Fibroblast of lung (primary cell): ENCODE measurements at regions not wholly inside any gene's neighbourhood (a gene's known extent, or its start where the extent isn't known, plus 50 kb on each side); places are given as distances from the start of the nearest gene placed in this dataset.

Experiments
- DNase-seq, 2 donors: peaks; one replicate each; pipeline versions ENCODE4 v3.0.0 to v3.0.0-alpha.2; 2010; ENCODE audit warnings: low read depth in 2 of 2
- H2AFZ ChIP-seq: 2 replicates; pipeline ENCODE4 v1.5.1; 2012; ENCODE audit warnings: low read length, control low read depth, inconsistent platforms
- H3K27ac ChIP-seq: 2 replicates; pipeline ENCODE4 v1.5.1; 2011; ENCODE audit warnings: low read length, control low read depth; ENCODE audit not compliant: insufficient read depth
- H3K27me3 ChIP-seq: 2 replicates; pipeline ENCODE4 v1.5.1; 2011; ENCODE audit warnings: mild to moderate bottlenecking, low read length; ENCODE audit not compliant: control insufficient read depth, insufficient read depth
- H3K36me3 ChIP-seq: 2 replicates; pipeline ENCODE4 v1.5.1; 2011; ENCODE audit warnings: low read length; ENCODE audit not compliant: control insufficient read depth, insufficient read depth
- H3K4me1 ChIP-seq: 2 replicates; pipeline ENCODE4 v1.5.1; 2011; ENCODE audit warnings: low read length; ENCODE audit not compliant: control insufficient read depth, insufficient read depth; ENCODE audit errors: extremely low read depth
- H3K4me2 ChIP-seq: 2 replicates; pipeline ENCODE4 v1.5.1; 2011; ENCODE audit warnings: low read length, control low read depth; ENCODE audit not compliant: insufficient read depth; ENCODE audit errors: extremely low read depth
- H3K4me3 ChIP-seq, 4 experiments: fragments of 200-600 bp in 1 of 4; sonication (generic) in 1 of 4; replicated peaks in 1 of 4; 2 replicates each; pipeline ENCODE4 v1.5.1; 2011 to 2016; ENCODE audit warnings: low read length in 4 of 4, low read depth in 3 of 4, mild to moderate bottlenecking in 3 of 4, control low read depth in 2 of 4, inconsistent platforms in 1 of 4, mixed read lengths in 1 of 4; ENCODE audit not compliant: insufficient read depth in 1 of 4; ENCODE audit errors: control extremely low read depth in 1 of 4
- H3K79me2 ChIP-seq: 2 replicates; pipeline ENCODE4 v1.5.1; 2012; ENCODE audit warnings: mild to moderate bottlenecking, low read length, inconsistent platforms; ENCODE audit not compliant: control insufficient read depth, insufficient read depth
- H3K9ac ChIP-seq: 2 replicates; pipeline ENCODE4 v1.5.1; 2011; ENCODE audit warnings: mild to moderate bottlenecking, low read length, control low read depth; ENCODE audit not compliant: insufficient read depth
- H3K9me3 ChIP-seq: 2 replicates; pipeline ENCODE4 v1.5.1; 2012; ENCODE audit warnings: low read depth, low read length; ENCODE audit not compliant: control insufficient read depth, insufficient read depth
- H4K20me1 ChIP-seq: 2 replicates; pipeline ENCODE4 v1.5.1; 2011; ENCODE audit warnings: low read length; ENCODE audit not compliant: control insufficient read depth, insufficient read depth; ENCODE audit errors: extremely low read depth
- EZH2 ChIP-seq: IDR thresholded peaks from 2 replicates; pipeline ENCODE4 v1.5.1; 2012; ENCODE audit warnings: low read length, control low read depth, mild to moderate bottlenecking; ENCODE audit errors: missing control alignments
- TF ChIP-seq, protein P1 (sequence below), 2 donors: IDR thresholded peaks in 1 of 2; conservative IDR thresholded peaks in 1 of 2; 1 replicate in 1 of 2; 2 replicates in 1 of 2; pipeline ENCODE4 v1.5.1; 2011 to 2012; ENCODE audit warnings: low read length in 2 of 2, control low read depth in 1 of 2, inconsistent platforms in 1 of 2, low read depth in 1 of 2, mild to moderate bottlenecking in 1 of 2

GRCh38 chr18:24924066-24924716, 427.8 kb downstream of the ZNF521 start:
- Histone ChIP-seq H3K36me3 (no peaks in the 10 kb centered on the region), H2AFZ (no peak overlapping the region), H3K9me3 (no peaks in the 10 kb centered on the region), H3K79me2 (no peaks in the 10 kb centered on the region), H4K20me1 (no peaks in the 10 kb centered on the region), H3K4me3 (no peak overlapping the region), H3K27me3 (no peaks in the 10 kb centered on the region), H3K4me2 (no peak overlapping the region), H3K9ac (no peak overlapping the region), H3K27ac (no peak overlapping the region), H3K4me1 (no peaks in the 10 kb centered on the region)
- no peak for DNase-seq
- TF ChIP-seq EZH2 = no peak
- TF ChIP-seq, protein P1, sequence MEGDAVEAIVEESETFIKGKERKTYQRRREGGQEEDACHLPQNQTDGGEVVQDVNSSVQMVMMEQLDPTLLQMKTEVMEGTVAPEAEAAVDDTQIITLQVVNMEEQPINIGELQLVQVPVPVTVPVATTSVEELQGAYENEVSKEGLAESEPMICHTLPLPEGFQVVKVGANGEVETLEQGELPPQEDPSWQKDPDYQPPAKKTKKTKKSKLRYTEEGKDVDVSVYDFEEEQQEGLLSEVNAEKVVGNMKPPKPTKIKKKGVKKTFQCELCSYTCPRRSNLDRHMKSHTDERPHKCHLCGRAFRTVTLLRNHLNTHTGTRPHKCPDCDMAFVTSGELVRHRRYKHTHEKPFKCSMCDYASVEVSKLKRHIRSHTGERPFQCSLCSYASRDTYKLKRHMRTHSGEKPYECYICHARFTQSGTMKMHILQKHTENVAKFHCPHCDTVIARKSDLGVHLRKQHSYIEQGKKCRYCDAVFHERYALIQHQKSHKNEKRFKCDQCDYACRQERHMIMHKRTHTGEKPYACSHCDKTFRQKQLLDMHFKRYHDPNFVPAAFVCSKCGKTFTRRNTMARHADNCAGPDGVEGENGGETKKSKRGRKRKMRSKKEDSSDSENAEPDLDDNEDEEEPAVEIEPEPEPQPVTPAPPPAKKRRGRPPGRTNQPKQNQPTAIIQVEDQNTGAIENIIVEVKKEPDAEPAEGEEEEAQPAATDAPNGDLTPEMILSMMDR (conservative IDR thresholded peaks at IDR 0.05 in 1 of 2, IDR thresholded peaks at IDR 0.05 in 1 of 2; ENCODE audit: low read depth in 1 of 2, low read length in 2 of 2) = no peak

DNA sequence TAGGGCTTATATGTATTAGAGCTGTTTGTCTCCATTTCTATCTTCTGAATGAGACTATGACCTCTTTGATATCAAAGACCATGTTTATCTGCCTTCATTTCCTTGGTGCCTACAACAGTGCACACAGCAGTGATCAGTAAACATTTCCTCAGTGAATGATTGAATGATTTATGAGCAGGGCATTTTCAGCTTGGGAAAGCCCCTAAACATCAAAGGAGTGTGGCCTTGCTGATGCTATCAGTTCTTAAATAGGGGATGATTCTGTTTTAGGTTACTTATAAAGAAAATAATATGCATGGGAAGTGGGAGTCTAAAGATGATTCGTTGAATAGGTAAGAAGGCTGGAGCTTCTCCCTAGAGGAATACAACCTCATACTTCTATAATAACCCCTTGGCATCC, 425.3 kb downstream of the ZNF521 start:
- no peak for TF ChIP-seq EZH2
- TF ChIP-seq, protein P1 (conservative IDR thresholded peaks at IDR 0.05 in 1 of 2, IDR thresholded peaks at IDR 0.05 in 1 of 2; ENCODE audit: low read depth in 1 of 2, low read length in 2 of 2) = no peak
- no peaks in the 10 kb centered on the region for H3K9me3 ChIP-seq
- H3K27me3 ChIP-seq = no peaks in the 10 kb centered on the region
- H3K36me3 ChIP-seq = no peaks in the 10 kb centered on the region
- no peaks in the 10 kb centered on the region for H3K4me1 ChIP-seq
- no peaks in the 10 kb centered on the region for H4K20me1 ChIP-seq
- no peak overlapping the region for H2AFZ ChIP-seq
- no peak overlapping the region for H3K27ac ChIP-seq
- no peak overlapping the region for H3K9ac ChIP-seq
- no peaks in the 10 kb centered on the region for H3K79me2 ChIP-seq
- no peak overlapping the region for H3K4me2 ChIP-seq
- no peak overlapping the region for H3K4me3 ChIP-seq
- DNase-seq = no peak

DNA sequence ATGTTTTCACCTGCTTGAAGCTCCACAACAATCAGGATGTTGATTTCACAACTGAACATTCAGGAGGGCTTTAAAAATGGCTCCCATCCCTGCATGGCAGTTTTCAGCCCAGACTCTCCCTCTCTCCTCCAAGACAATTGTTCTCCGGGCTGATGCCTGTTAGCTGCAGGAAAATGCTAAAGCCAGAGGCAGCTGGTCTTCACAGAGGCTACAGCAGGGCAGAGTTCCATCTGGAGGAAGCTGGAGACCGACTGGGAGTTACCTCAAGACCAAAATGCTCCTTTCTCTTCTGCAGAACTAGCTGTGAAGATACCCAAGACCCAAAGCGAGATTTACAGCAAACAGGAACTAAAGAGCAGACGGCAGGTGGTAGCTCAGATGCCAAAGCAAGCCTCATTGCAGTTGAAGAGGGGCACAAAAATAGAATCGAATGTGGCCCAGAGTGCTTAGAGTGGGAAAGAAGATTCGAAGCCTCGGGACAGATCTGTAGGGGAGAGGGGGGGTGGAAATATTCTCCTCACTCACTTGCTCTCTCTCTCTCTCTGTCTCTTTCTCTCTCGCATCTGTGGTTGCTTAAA, 423.6 kb downstream of the ZNF521 start:
- Histone ChIP-seq H3K4me1 (no peaks in the 10 kb centered on the region), H3K9me3 (no peaks in the 10 kb centered on the region), H4K20me1 (no peaks in the 10 kb centered on the region), H3K36me3 (no peaks in the 10 kb centered on the region), H3K27ac (no peak overlapping the region), H3K4me2 (no peak overlapping the region), H3K79me2 (no peaks in the 10 kb centered on the region), H2AFZ (no peak overlapping the region), H3K9ac (no peak overlapping the region), H3K27me3 (no peaks in the 10 kb centered on the region), H3K4me3 (no peak overlapping the region)
- DNase-seq = no peak
- no peak for TF ChIP-seq EZH2
- TF ChIP-seq, protein P1 (conservative IDR thresholded peaks at IDR 0.05 in 1 of 2, IDR thresholded peaks at IDR 0.05 in 1 of 2; ENCODE audit: low read depth in 1 of 2, low read length in 2 of 2) = no peak
